Spleen (tissue), 7 donors: ENCODE measurements at regions not wholly inside any gene's neighbourhood (a gene's known extent, or its start where the extent isn't known, plus 50 kb on each side); places are given as distances from the start of the nearest gene placed in this dataset.

Experiments
- CTCF ChIP-seq, 11 experiments: fragments of 200-600 bp in 7 of 11; fragments of 450-650 bp in 4 of 11; sonication (generic) in 4 of 11; IDR thresholded peaks in 8 of 11; conservative IDR thresholded peaks in 3 of 11; 1 replicate in 7 of 11; 2 replicates in 4 of 11; pipeline versions ENCODE4 v1.4.0 to v1.8.0; 2016 to 2021; ENCODE audit warnings: antibody characterized with exemption in 11 of 11, inconsistent platforms in 4 of 11, mild to moderate bottlenecking in 1 of 11
- POLR2A ChIP-seq, 3 donors: fragments of 450-650 bp; IDR thresholded peaks; one replicate each; pipeline ENCODE4 v1.5.1; 2017; ENCODE audit warnings: antibody characterized with exemption in 3 of 3, mild to moderate bottlenecking in 1 of 3
- donor health status: DM: no; HTN: no; CAD: no; lungs with moderate emphysema.
- donor health status: DM: no; HTN: no; CAD: no.
- donor health status: DM: no; HTN: no; CAD: no.

- TF ChIP-seq POLR2A (IDR thresholded peaks at IDR 0.05) (no peak), CTCF (IDR thresholded peaks at IDR 0.05 in 8 of 11, conservative IDR thresholded peaks at IDR 0.05 in 3 of 11) (peak in 8 of 11 experiments; percentile 39 to 69 (median 50))
These were observed 87.5 kb upstream of the SSBP2 start for GRCh38 chr5:81838307-81838906.
